Liver (tissue), 8 donors: ENCODE measurements at regions not wholly inside any gene's neighbourhood (a gene's known extent, or its start where the extent isn't known, plus 50 kb on each side); places are given as distances from the start of the nearest gene placed in this dataset.

Source experiments
- DNase-seq: peaks from one replicate; pipeline ENCODE4 v3.0.0-alpha.2; 2017; ENCODE audit warnings: low spot score
- H3K27ac ChIP-seq, 2 donors: one replicate each; pipeline ENCODE4 v1.7.0; 2013; ENCODE audit warnings: inconsistent platforms in 2 of 2, low read length in 2 of 2, control low read depth in 1 of 2, low read depth in 1 of 2, mild to moderate bottlenecking in 1 of 2
- H3K27me3 ChIP-seq, 4 donors: one replicate each; pipeline versions ENCODE4 v1.6.1 to v1.7.0; 2013; ENCODE audit warnings: low read length in 3 of 4, inconsistent platforms in 1 of 4, mild to moderate bottlenecking in 1 of 4, moderate library complexity in 1 of 4; ENCODE audit not compliant: control insufficient read depth in 4 of 4, insufficient read depth in 4 of 4
- H3K36me3 ChIP-seq, 4 donors: one replicate each; pipeline versions ENCODE4 v1.6.1 to v1.7.0; 2013; ENCODE audit warnings: low read length in 3 of 4, mild to moderate bottlenecking in 3 of 4, low read depth in 1 of 4, moderate library complexity in 1 of 4; ENCODE audit not compliant: control insufficient read depth in 4 of 4, insufficient read depth in 3 of 4
- H3K4me1 ChIP-seq, 4 donors: one replicate each; pipeline versions ENCODE4 v1.6.1 to v1.7.0; 2013; ENCODE audit warnings: low read length in 3 of 4, mild to moderate bottlenecking in 3 of 4, moderate library complexity in 1 of 4; ENCODE audit not compliant: control insufficient read depth in 4 of 4, insufficient read depth in 4 of 4
- H3K4me3 ChIP-seq, 3 donors: one replicate each; pipeline versions ENCODE4 v1.6.1 to v1.7.0; 2013; ENCODE audit warnings: low read length in 3 of 3, control low read depth in 1 of 3, low read depth in 1 of 3, mild to moderate bottlenecking in 1 of 3
- H3K9ac ChIP-seq, 2 donors: one replicate each; pipeline ENCODE4 v1.7.0; 2013; ENCODE audit warnings: low read length in 2 of 2, mild to moderate bottlenecking in 2 of 2, moderate library complexity in 2 of 2, control low read depth in 1 of 2, low read depth in 1 of 2
- H3K9me3 ChIP-seq, 4 donors: one replicate each; pipeline versions ENCODE4 v1.6.1 to v1.7.0; 2013; ENCODE audit warnings: low read length in 3 of 4; ENCODE audit not compliant: control insufficient read depth in 4 of 4
- ATF3 ChIP-seq: IDR thresholded peaks from 2 replicates; pipeline ENCODE4 v1.6.1; 2016; ENCODE audit warnings: antibody characterized with exemption
- CTCF ChIP-seq: fragments of 150-350 bp; IDR thresholded peaks from 2 replicates; pipeline ENCODE4 v1.5.1; 2017; ENCODE audit warnings: improper control_type of control experiment, low read depth, low read length; ENCODE audit not compliant: missing input control
- EGR1 ChIP-seq, 2 donors: IDR thresholded peaks; 2 replicates each; pipeline ENCODE4 v1.6.1; 2016 to 2018; ENCODE audit warnings: antibody characterized with exemption in 2 of 2, low read depth in 2 of 2
- FOXA1 ChIP-seq: IDR thresholded peaks from 2 replicates; pipeline ENCODE4 v1.6.1; 2016; ENCODE audit warnings: antibody characterized with exemption
- GABPA ChIP-seq, 2 donors: IDR thresholded peaks in 1 of 2; conservative IDR thresholded peaks in 1 of 2; 2 replicates each; pipeline ENCODE4 v1.6.1; 2016; ENCODE audit warnings: antibody characterized with exemption in 2 of 2, mild to moderate bottlenecking in 1 of 2, moderate library complexity in 1 of 2
- HNF4A ChIP-seq, 2 donors: conservative IDR thresholded peaks; 2 replicates each; pipeline ENCODE4 v1.6.1; 2016; ENCODE audit warnings: antibody characterized with exemption in 2 of 2, mild to moderate bottlenecking in 2 of 2
- HNF4G ChIP-seq: IDR thresholded peaks from 2 replicates; pipeline ENCODE4 v1.6.1; 2016; ENCODE audit warnings: antibody characterized with exemption
- JUND ChIP-seq, 2 donors: IDR thresholded peaks; 2 replicates each; pipeline ENCODE4 v1.6.1; 2016; ENCODE audit warnings: antibody characterized with exemption in 2 of 2
- MAX ChIP-seq: IDR thresholded peaks from 2 replicates; pipeline ENCODE4 v1.6.1; 2016; ENCODE audit warnings: antibody characterized with exemption
- NR2F2 ChIP-seq: IDR thresholded peaks from 2 replicates; pipeline ENCODE4 v1.6.1; 2016; ENCODE audit warnings: antibody characterized with exemption
- RAD21 ChIP-seq, 2 donors: IDR thresholded peaks; 2 replicates each; pipeline ENCODE4 v1.6.1; 2016; ENCODE audit warnings: antibody characterized with exemption in 2 of 2, mild to moderate bottlenecking in 2 of 2
- REST ChIP-seq: IDR thresholded peaks from 2 replicates; pipeline ENCODE4 v1.6.1; 2016; ENCODE audit warnings: antibody characterized with exemption, mild to moderate bottlenecking
- RXRA ChIP-seq, 2 donors: IDR thresholded peaks; 2 replicates each; pipeline ENCODE4 v1.6.1; 2017 to 2018; ENCODE audit warnings: antibody characterized with exemption in 2 of 2, mild to moderate bottlenecking in 1 of 2
- SP1 ChIP-seq: IDR thresholded peaks from 2 replicates; pipeline ENCODE4 v1.6.1; 2018; ENCODE audit warnings: antibody characterized with exemption, mild to moderate bottlenecking
- TAF1 ChIP-seq: conservative IDR thresholded peaks from 2 replicates; pipeline ENCODE4 v1.6.1; 2016; ENCODE audit warnings: antibody characterized with exemption, mild to moderate bottlenecking
- YY1 ChIP-seq: IDR thresholded peaks from 2 replicates; pipeline ENCODE4 v1.6.1; 2016; ENCODE audit warnings: antibody characterized with exemption, mild to moderate bottlenecking
- ZBTB33 ChIP-seq: IDR thresholded peaks from 2 replicates; pipeline ENCODE4 v1.6.1; 2016; ENCODE audit warnings: antibody characterized with exemption
- WGBS: extraction: QIAGEN DNeasy Blood & Tissue Kit; methylation state at CpG from one replicate; pipeline ENCODE4 v1.1.7; 2013; 5-methylcytosine and 5-hydroxymethylcytosine counted together
- donor health status: healthy.
- donor health status: healthy.
- donor health status: healthy.
- donor health status: healthy.
- donor health status: healthy.

DNA sequence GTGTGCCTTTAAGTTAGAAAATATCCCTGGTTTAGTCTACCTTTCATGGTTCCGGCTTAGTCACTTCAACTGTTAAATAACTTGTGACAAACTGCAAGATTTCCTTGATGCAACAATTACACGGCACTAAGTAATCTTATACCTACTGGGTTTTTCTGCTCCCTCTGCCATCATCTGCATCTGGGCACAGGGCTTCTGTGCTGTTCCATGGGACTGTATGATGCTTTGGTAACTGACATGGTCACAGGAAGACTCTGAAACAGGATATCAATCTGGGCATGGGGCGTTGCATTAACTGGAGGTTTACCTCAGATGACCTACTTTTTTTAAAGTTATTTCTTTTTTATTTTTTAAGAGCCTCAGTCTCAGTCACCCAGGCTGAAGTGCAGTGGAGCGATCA is 365.4 kb downstream of the SS18 start:
- H3K4me3 ChIP-seq: no peak overlapping the region
- TF ChIP-seq REST (no peak), ZBTB33 (no peak), NR2F2 (no peak), ATF3 (no peak), HNF4G (no peak)
- H3K27ac ChIP-seq: no peak overlapping the region
- H3K9me3 ChIP-seq: no peaks in the 10 kb centered on the region
- no peaks in the 10 kb centered on the region for H3K4me1 ChIP-seq
- H3K27me3 ChIP-seq: peaks cover 0 to 3% (median 0%) of the 10 kb centered on the region in 4 donors
- no peak overlapping the region for H3K9ac ChIP-seq
- 81% methylated on average over 4 of the region's 4 CpGs for WGBS
- H3K36me3 ChIP-seq: no peaks in the 10 kb centered on the region
- no peak for DNase-seq

GRCh38 chr18:25724121-25724520 is 366.3 kb downstream of the SS18 start:
- TF ChIP-seq NR2F2: no peak
- no peak for TF ChIP-seq MAX
- no peak for TF ChIP-seq JUND (IDR thresholded peaks at IDR 0.05)
- TF ChIP-seq RAD21 (IDR thresholded peaks at IDR 0.05): no peak
- no peak for TF ChIP-seq ATF3
- TF ChIP-seq HNF4A (conservative IDR thresholded peaks at IDR 0.05): no peak
- TF ChIP-seq REST: no peak
- no peak for TF ChIP-seq CTCF
- TF ChIP-seq SP1: no peak
- no peak for TF ChIP-seq TAF1
- TF ChIP-seq HNF4G: no peak
- no peak for TF ChIP-seq RXRA (IDR thresholded peaks at IDR 0.05)
- no peak for TF ChIP-seq EGR1 (IDR thresholded peaks at IDR 0.05; ENCODE audit: low read depth in 2 of 2)
- TF ChIP-seq FOXA1: no peak
- no peak for TF ChIP-seq GABPA (IDR thresholded peaks at IDR 0.05 in 1 of 2, conservative IDR thresholded peaks at IDR 0.05 in 1 of 2)
- no peak for TF ChIP-seq YY1
- Histone ChIP-seq H3K36me3 (no peaks in the 10 kb centered on the region), H3K9me3 (no peaks in the 10 kb centered on the region), H3K27me3 (peaks cover 0 to 3% (median 0%) of the 10 kb centered on the region in 4 donors), H3K27ac (no peak overlapping the region), H3K4me1 (no peaks in the 10 kb centered on the region), H3K4me3 (no peak overlapping the region), H3K9ac (no peak overlapping the region)
- DNase-seq: no peak
- 82% methylated on average over 2 of the region's 2 CpGs for WGBS
